Kidney epithelial cell (primary cell): ENCODE measurements at regions not wholly inside any gene's neighbourhood (a gene's known extent, or its start where the extent isn't known, plus 50 kb on each side); places are given as distances from the start of the nearest gene placed in this dataset.

Experiments used
- DNase-seq: peaks from one replicate; pipeline ENCODE4 v3.0.0-alpha.2; 2010; ENCODE audit warnings: low read depth
- H3K27me3 ChIP-seq: 2 replicates; pipeline ENCODE4 v1.6.0; 2011; ENCODE audit warnings: low read length; ENCODE audit not compliant: control insufficient read depth, insufficient read depth
- H3K36me3 ChIP-seq: 2 replicates; pipeline ENCODE4 v1.5.1; 2011; ENCODE audit warnings: low read length; ENCODE audit not compliant: control insufficient read depth, insufficient read depth
- H3K4me3 ChIP-seq: 2 replicates; pipeline ENCODE4 v1.5.1; 2011; ENCODE audit warnings: low read depth, mild to moderate bottlenecking, control low read depth, low read length
- TF ChIP-seq, protein P1 (sequence below): IDR thresholded peaks from 2 replicates; pipeline ENCODE4 v1.5.1; 2011; ENCODE audit warnings: mild to moderate bottlenecking, moderate library complexity, low read length, control low read depth, inconsistent platforms; ENCODE audit not compliant: insufficient read depth, poor library complexity, severe bottlenecking

DNA sequence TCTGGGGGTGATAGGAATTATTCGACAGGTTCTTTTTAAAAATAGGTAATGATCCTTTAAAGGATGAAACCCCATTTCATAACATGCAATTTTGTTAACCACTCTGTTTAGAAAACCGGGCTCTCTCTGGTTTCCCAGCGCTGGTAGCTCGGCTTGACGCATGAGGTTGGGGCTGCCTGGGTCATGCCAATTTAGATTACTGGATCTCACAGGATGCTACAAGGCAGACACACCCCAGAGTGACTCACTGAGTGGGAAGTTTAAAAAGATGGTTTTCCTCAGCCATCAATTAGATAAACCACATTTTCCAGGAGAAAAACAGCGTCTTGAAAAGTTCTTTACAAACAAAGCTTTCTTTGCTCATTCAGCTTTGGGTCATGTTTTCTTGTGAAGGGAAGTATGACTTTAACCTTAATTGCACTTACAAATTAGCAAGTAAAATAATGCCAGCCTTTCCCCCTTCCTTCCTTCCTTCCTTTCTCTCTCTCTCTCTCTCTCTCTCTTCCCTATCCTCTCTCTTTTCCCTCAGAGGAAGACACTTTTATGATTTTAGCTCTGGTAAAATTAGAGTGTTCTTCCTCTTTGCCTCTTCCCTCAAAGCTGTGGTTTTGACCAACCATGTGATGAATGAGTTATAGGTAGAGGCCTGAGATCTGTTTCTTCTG lies 99.8 kb downstream of the EPDR1 start:
- H3K27me3 ChIP-seq = no peaks in the 10 kb centered on the region
- no peak for DNase-seq
- TF ChIP-seq, protein P1, sequence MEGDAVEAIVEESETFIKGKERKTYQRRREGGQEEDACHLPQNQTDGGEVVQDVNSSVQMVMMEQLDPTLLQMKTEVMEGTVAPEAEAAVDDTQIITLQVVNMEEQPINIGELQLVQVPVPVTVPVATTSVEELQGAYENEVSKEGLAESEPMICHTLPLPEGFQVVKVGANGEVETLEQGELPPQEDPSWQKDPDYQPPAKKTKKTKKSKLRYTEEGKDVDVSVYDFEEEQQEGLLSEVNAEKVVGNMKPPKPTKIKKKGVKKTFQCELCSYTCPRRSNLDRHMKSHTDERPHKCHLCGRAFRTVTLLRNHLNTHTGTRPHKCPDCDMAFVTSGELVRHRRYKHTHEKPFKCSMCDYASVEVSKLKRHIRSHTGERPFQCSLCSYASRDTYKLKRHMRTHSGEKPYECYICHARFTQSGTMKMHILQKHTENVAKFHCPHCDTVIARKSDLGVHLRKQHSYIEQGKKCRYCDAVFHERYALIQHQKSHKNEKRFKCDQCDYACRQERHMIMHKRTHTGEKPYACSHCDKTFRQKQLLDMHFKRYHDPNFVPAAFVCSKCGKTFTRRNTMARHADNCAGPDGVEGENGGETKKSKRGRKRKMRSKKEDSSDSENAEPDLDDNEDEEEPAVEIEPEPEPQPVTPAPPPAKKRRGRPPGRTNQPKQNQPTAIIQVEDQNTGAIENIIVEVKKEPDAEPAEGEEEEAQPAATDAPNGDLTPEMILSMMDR = no peak
- no peaks in the 10 kb centered on the region for H3K36me3 ChIP-seq
- H3K4me3 ChIP-seq = no peak overlapping the region

DNA sequence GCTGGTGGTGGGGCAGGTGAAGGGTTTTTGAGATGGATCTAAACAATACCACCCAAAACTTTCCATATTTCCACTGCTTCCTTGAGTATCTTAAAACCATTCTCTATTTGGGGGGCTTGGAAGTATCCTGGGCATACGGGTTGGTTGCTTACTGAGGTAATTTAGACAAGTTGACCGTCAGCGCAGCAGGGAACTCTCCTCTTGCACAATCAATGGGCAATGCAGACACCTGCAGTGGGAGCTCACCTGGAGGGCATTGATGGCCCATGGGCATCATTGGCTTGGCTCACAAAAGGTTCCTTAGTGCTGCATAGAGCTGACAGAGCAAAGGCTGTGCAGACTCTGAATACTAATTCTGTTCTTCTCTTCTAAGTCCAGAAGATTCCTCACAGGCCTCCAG lies 101.5 kb downstream of the EPDR1 start:
- DNase-seq = no peak
- Histone ChIP-seq H3K27me3 (no peaks in the 10 kb centered on the region), H3K36me3 (no peaks in the 10 kb centered on the region), H3K4me3 (no peak overlapping the region)
- TF ChIP-seq, protein P1 = no peak

DNA sequence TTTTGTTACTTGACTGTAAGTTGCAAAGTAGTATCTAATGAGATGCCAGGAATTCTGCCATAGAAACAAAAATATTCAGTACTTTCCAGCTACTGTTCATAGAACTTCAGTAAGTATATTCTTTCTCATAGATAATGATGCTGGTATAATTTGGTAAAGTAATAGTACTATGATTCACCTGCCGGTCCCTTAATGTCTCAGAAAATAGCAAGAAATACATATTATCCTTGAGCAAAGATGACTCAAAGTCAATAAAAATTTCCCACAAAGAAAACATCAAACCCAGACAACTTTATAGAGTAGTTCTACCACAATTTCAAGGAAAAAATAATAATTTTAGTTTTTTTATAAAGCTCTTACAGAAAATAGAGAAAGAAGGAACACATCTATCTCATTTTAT lies 105.4 kb downstream of the EPDR1 start:
- Histone ChIP-seq H3K36me3 (no peaks in the 10 kb centered on the region), H3K27me3 (no peaks in the 10 kb centered on the region), H3K4me3 (no peak overlapping the region)
- TF ChIP-seq, protein P1 = no peak
- no peak for DNase-seq

DNA sequence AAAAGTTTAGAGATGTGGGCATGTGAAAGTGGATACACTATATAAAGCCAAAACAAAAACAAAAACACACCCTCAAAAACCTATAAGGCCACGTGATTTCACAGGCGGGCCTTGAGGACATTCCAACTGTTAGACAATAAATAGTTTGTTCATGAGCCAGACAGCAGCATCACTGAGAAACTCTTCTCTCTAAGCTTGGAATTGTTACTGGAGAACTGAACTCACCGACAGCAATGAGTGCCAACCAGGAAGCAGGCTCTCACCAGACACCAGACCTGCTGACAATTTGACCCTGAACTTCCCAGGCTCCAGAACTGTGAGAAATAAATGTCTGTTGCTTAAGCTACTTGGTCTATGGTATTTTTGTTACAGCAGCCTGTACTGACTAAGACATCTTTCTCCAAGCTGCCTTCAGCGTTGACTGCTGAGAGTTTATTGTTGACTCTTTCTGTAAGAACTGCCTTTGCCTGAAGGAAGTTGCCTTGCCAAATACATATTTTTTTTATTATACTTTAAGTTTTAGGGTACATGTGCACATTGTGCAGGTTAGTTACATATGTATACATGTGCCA lies 107.5 kb downstream of the EPDR1 start:
- Histone ChIP-seq H3K27me3 (no peaks in the 10 kb centered on the region), H3K36me3 (no peaks in the 10 kb centered on the region), H3K4me3 (no peak overlapping the region)
- TF ChIP-seq, protein P1 = no peak
- DNase-seq = no peak

DNA sequence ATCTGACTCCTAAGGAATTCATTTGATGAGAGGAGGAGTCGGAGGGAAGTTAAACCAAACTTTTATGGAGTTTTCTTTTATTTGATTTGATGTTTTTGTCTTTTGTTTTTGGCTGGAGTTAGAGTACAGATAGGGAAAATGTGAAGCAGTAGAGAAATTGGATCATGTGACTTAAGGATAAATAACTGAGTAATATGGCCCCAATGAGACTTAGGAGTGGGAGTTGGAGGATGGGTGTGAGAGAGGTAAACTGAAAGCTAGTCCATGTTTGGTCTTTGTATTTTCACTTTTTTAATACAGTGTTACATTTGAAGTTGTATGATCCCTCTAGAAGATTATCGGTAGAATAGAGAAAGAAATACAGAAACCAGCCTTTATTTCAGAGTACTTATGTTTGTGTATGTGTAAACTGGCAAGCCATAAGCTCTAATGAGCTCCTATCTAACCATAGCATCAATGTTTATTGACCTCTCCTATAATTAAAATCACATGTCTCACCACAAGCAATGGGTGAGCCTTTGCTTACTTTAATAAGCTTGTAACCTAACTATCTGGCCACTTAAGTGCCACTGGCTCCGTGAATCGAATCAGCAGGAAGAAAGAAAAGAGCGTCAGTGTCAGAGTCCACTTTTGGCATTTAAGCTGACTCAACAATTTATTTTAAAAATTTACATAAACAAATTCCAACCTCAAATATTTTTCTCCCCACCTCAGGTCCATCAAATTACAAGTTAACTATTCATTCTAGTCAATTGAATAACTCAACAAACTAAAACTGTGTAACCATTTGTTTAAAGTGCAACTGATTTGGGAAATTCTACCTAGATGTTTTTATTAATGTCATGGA lies 113.8 kb downstream of the EPDR1 start:
- DNase-seq = no peak
- no peaks in the 10 kb centered on the region for H3K36me3 ChIP-seq
- H3K27me3 ChIP-seq = no peaks in the 10 kb centered on the region
- no peak overlapping the region for H3K4me3 ChIP-seq
- TF ChIP-seq, protein P1 = no peak
